Mesenteric fat pad (tissue), 1 donor: ENCODE measurements at regions not wholly inside any gene's neighbourhood (a gene's known extent, or its start where the extent isn't known, plus 50 kb on each side); places are given as distances from the start of the nearest gene placed in this dataset.

Source experiments
- DNase-seq: peaks from one replicate; pipeline ENCODE4 v3.0.0-alpha.2; 2020; ENCODE audit warnings: low spot score
- donor health status: DM: yes; HTN: yes; CAD: no.

GRCh38 chr4:96301715-96302114 lies 461.8 kb downstream of the PDHA2 start:
- DNase-seq = no peak

- no peak for DNase-seq
Measured at GRCh38 chr4:96305030-96305429, 465.1 kb downstream of the PDHA2 start.

GRCh38 chr4:96312046-96312685 lies 472.3 kb downstream of the PDHA2 start:
- DNase-seq = no peak

DNA sequence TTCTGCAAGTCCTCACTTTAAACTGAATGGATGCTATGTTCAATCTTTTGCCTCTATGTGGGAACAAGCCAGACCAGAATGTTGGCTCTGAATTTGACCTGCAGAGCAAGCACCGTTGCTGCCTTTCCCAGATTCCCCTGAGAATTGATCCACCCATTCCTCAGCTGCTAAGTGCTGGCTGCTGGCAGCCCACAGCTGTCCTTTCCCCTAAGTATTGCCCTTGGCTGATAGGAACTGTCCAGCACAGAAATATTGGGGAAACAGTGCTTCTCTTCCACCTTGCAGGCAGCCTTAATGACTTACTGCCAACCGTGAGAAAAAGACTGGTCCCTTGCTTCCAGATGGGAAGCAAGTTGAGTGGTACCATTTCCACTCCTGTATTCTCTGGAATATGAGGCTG lies 475.9 kb downstream of the PDHA2 start:
- DNase-seq = no peak

DNA sequence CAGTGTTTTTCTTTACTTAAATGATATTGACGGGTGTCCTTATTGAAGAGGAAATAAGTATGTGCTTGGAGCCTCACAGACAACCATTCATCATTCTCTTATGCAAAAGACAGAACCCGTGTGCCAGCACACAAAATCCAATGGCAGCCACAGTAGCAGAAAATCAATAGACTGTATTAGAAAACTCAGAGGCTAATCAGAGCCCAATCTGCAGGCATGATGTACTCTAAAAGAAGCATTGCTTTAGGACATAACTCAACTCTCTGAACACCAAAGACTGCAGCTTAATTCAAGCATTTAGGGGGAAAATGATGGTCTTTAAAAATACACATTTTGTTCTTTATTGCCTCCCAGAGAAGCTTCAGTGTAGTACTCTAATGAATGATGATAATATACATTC lies 476.9 kb downstream of the PDHA2 start:
- DNase-seq = no peak

DNA sequence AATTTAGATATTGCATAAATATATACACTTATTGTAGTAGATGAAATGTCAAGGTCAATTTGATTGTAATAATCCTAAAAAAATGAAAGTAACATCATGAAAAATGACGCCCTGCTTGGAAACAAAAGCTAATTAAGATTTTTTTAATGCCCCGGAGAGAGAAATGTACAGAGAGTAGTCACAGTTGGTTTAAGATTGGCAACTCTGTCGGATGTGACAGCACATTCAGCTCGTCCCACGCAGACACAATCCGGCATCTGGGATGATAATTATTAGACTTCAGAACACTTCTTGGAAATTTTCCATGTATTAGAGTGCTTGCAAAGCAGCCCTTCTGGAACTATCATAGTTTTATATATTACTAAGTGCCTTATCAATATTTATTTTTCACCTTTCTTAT lies 478.0 kb downstream of the PDHA2 start:
- no peak for DNase-seq

GRCh38 chr4:96326846-96327245 lies 487.0 kb downstream of the PDHA2 start:
- no peak for DNase-seq

DNA sequence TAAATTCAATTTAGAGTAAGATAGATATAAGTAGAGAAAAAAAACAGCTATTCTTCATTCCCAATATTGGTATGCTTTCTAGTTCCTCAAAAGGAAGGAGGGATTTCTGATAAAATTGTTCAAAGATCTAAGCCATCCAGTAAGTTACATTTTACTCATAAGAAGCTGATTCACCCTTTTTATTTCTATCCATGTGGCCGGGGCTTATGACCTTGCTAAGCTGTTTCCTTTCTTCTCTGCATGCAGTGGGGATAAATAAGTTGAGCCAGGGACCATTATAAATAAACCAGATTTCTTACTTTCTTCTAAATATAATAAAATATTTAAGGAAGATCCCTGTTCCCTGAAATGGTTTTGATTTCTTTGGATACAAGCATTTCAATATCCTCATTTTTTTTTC lies 502.3 kb downstream of the PDHA2 start:
- DNase-seq = no peak

- no peak for DNase-seq
Measured at GRCh38 chr4:96342790-96343455, 503.0 kb downstream of the PDHA2 start.

GRCh38 chr4:96343836-96344235 lies 503.9 kb downstream of the PDHA2 start:
- no peak for DNase-seq

DNA sequence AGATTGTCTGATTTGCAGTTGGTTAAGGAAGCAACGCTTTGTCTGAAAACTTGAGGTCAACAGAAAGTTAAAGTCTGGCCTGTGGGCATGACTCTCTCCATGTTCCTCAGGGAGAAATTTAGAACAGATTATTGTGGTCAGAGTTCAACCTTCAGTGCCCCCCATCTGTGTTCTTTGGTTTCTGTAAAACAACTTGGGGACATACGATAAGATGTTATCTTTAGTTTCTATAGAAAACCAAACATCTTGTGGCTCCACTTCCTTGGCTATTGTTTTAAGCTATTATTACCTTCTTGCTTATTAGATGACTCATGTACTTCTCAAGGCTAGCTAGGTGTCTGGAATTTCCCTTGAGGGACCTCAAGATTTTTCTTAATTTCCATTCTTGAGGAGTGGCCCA lies 507.7 kb downstream of the PDHA2 start:
- no peak for DNase-seq

GRCh38 chr4:96352051-96352517 lies 512.2 kb downstream of the PDHA2 start:
- DNase-seq = no peak

DNA sequence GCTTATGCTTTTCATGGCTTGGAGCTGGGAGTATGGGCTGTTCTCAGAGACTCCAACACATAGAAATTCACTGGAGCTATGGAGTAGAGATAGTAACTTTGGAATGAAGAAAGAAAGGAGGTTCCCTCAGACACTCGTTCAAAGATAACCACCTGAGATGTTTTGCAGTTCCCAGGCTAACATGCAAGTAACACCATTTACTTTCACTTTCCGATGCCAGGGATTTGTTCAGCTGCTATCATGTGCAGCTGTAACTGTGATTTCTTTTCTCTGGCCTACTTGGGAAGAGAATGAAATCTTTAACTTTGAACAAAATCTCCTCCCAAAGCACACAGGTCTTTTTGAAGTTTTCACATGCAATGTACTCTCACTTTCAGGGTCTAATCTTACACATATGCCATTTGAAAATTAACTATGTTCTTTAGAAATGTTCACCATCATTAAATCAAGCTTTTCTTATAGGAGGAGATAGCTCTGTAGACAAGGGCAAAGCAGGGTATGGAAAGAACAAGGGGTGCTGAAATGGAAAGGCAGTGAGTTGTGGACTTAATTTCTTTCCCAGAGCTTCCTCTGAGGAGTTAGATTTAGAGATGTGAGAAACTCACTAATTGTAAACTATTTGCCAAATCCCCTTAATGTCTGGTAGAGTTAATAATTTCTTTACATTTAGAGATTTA lies 514.3 kb downstream of the PDHA2 start:
- DNase-seq = no peak

GRCh38 chr4:96355414-96355813 lies 515.5 kb downstream of the PDHA2 start:
- DNase-seq = no peak

DNA sequence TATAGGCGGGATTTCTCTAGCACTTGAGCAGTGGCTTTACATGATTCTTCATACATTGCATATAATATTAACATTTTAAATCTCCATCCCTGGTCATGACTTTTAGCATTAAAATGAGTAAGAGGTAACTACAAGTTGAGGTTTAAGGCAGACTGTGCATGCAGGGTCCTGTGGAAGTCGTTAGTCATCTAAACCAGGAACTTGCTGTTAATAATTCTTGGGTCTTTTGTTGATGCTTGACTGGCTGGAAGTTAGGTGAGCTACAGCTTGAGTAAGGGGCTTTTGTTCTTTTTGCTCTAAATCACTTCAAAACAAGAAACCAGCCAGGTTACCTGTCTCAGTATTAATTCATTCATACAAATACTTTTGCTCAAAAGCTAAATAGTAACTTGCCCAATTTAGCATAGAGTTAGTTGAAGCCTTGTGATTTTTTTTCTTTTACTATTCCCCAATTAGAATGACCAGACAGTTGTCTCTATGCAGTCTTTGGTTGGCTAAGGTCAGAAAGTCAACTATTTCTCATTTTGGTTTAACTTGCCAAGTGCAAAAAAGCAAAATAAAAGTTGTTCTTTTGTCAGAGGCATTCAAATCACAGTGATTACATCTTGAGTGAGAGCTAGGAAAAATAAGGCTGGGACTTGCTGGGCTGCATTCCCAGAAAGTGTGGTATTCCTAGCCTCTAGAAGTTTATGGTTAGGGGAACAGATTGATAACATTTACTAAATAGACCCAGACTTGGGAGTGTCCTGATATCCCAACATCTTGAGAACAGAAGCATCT lies 516.9 kb downstream of the PDHA2 start:
- DNase-seq = no peak

GRCh38 chr4:96366632-96367031 lies 526.7 kb downstream of the PDHA2 start:
- DNase-seq = no peak

- no peak for DNase-seq
Measured at GRCh38 chr4:96375367-96375766, 535.5 kb downstream of the PDHA2 start.

DNA sequence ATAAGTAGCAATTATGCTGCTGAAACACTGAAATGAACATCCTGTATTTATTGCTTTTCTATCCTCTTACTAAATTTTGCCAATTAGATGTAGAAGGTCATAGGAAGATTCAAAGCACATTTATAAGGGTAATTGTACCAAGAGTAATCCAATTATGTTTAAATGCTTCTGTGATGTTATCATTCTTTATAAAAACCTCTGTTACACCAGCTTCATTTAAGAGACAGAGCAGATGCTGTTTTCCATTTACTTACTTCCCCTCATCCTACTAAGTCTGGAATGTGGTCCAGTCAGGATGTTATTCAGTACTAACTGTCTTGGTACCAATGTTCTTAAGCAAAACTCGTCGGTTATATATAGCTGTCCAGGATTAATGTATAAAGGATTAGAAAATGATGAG lies 539.6 kb downstream of the PDHA2 start:
- no peak for DNase-seq

GRCh38 chr4:96380106-96380505 lies 540.2 kb downstream of the PDHA2 start:
- no peak for DNase-seq

DNA sequence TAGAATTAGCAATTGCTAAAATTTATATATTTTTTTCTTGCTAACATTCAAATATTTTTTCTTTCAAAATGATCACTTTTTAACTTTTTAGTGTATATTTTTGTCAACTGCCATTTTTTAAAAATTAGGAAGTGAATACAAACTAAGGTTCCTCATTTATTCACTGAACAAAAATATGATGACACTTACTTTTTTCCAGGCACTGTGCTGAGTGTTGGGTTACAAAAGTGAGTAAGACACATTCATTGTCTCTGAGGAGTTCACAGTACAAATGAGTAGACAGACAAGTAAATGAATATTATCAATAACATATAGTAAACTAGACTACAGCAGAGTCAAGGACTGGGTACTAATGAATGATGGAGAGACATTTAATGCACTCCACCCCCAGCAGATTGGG lies 543.5 kb downstream of the PDHA2 start:
- DNase-seq = no peak

DNA sequence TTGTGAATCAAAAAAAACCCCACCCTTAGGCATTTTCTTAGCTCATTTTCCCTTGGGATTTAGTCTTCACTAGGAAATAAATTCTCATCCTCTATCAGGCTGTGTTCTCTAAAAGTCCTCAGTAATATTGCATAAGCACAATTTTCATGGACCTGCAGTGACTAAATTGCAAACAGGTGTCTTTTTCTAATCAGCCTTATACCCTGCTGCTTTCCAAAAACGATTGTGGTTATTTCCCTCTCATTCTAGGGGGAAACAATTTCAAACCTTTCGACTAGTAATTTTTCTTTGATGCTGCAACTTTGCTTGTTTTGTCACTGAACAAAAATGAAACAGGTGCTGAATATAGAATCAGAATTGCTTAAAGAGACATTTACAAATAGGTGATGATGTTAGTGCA lies 549.9 kb downstream of the PDHA2 start:
- DNase-seq = no peak

DNA sequence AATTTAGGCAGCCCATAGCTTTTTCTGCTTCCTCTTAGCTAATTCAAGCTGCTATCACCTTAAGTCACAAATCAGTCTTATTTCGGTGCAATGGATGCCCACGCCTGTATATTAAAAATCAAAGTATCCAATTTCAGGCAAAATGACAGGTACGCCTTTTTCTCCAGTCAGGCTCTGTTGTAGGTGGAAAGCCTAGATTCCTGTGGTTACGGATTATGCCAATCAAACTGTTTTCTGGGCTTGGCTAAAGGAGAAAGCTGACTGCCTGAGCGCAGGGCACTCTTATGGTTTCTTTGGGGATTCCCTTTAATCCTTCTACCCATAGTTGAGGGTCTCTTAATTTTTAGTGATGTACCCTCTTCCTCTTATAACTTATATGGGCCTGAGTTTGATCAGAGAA lies 550.5 kb downstream of the PDHA2 start:
- DNase-seq = no peak
